ENCODE measurements at regions not wholly inside any gene's neighbourhood (a gene's known extent, or its start where the extent isn't known, plus 50 kb on each side); places are given as distances from the start of the nearest gene placed in this dataset.

- ChIA-PET POLR2A (no interaction called here), CTCF (no interaction called here)
- Histone ChIP-seq H3K9me3 (ENCODE audit: control insufficient read depth, insufficient read depth, low read depth, low read length) (no peaks in the 10 kb centered on the region), H3K4me3 (ENCODE audit: low read depth in 2 of 2, low read length in 2 of 2) (no peak overlapping the region), H3K4me1 (ENCODE audit: control insufficient read depth, insufficient read depth, low read length) (no peaks in the 10 kb centered on the region), H3K27ac (ENCODE audit: low read length) (no peak overlapping the region), H3K27me3 (ENCODE audit: control insufficient read depth, insufficient read depth, low read length) (peaks cover 17% of the 10 kb centered on the region; the same call in 1 of the 2 replicates), H3K36me3 (ENCODE audit: control insufficient read depth, insufficient read depth, low read length) (no peaks in the 10 kb centered on the region)
- no peak for TF ChIP-seq REST (IDR thresholded peaks at IDR 0.05; ENCODE audit: insufficient read depth in 1 of 2, low read depth in 2 of 2, low read length in 1 of 2)
- TF ChIP-seq, protein P1, sequence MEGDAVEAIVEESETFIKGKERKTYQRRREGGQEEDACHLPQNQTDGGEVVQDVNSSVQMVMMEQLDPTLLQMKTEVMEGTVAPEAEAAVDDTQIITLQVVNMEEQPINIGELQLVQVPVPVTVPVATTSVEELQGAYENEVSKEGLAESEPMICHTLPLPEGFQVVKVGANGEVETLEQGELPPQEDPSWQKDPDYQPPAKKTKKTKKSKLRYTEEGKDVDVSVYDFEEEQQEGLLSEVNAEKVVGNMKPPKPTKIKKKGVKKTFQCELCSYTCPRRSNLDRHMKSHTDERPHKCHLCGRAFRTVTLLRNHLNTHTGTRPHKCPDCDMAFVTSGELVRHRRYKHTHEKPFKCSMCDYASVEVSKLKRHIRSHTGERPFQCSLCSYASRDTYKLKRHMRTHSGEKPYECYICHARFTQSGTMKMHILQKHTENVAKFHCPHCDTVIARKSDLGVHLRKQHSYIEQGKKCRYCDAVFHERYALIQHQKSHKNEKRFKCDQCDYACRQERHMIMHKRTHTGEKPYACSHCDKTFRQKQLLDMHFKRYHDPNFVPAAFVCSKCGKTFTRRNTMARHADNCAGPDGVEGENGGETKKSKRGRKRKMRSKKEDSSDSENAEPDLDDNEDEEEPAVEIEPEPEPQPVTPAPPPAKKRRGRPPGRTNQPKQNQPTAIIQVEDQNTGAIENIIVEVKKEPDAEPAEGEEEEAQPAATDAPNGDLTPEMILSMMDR (IDR thresholded peaks at IDR 0.05) = no peak
- intact Hi-C loops (cut with micrococcal nuclease; ENCODE audit: unreplicated experiment) (no loop called here), in situ Hi-C loops (cut with HindIII; ENCODE audit: low pct_unique_long_range_greater_than_20kb, low sequenced_read_pairs) (no loop called here)
- ATAC-seq (no peak), DNase-seq (ENCODE audit: low read depth, low spot score) (no peak)
- BruUV-seq (replicated peaks) = no TSS peak
Observed at GRCh38 chr19:30923096-30923495, 426.1 kb downstream of the TSHZ3 start.

GRCh38 chr19:30920222-30920621, 429.0 kb downstream of the TSHZ3 start:
- Histone ChIP-seq H3K9me3 (ENCODE audit: control insufficient read depth, insufficient read depth, low read depth, low read length) (no peaks in the 10 kb centered on the region), H3K4me3 (ENCODE audit: low read depth in 2 of 2, low read length in 2 of 2) (no peak overlapping the region), H3K27ac (ENCODE audit: low read length) (no peak overlapping the region), H3K4me1 (ENCODE audit: control insufficient read depth, insufficient read depth, low read length) (no peaks in the 10 kb centered on the region), H3K27me3 (ENCODE audit: control insufficient read depth, insufficient read depth, low read length) (peaks cover 13% of the 10 kb centered on the region; the same call in 1 of the 2 replicates), H3K36me3 (ENCODE audit: control insufficient read depth, insufficient read depth, low read length) (no peaks in the 10 kb centered on the region)
- POLR2A ChIA-PET = no interaction called here
- DNase-seq (ENCODE audit: low read depth, low spot score) (no peak), ATAC-seq (no peak)
- CTCF ChIA-PET = no interaction called here
- TF ChIP-seq TCF7L2 (IDR thresholded peaks at IDR 0.05; ENCODE audit: low read depth, low read length) = no peak
- TF ChIP-seq, protein P1 (IDR thresholded peaks at IDR 0.05) = no peak
- no TSS peak for BruUV-seq (replicated peaks)
- in situ Hi-C loops (cut with HindIII; ENCODE audit: low pct_unique_long_range_greater_than_20kb, low sequenced_read_pairs) = no loop called here
- intact Hi-C loops (cut with micrococcal nuclease; ENCODE audit: unreplicated experiment) = no loop called here

DNA sequence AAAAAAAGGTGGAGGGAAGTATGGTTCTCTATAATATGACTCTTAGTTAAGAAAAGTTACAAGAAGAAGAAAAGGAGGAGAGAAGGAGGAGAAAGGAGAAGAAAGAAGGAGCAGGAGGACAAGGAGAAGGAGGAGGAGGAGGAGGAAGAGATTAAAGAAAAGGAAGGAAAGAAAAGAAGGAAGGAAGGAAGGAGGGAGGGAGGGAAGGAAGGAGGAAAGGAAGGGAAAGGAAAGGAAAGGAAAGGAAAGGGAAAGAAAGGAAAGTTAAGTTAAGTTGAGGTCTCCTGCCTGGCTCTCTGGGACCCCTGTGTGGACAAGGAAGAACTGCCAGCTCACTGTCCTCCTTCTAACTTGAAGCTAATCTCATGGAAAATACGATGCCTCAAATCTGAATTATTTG, 429.5 kb downstream of the TSHZ3 start:
- ChIA-PET POLR2A (no interaction called here), CTCF (no interaction called here)
- no peak for DNase-seq (ENCODE audit: low read depth, low spot score)
- in situ Hi-C loops (cut with HindIII; ENCODE audit: low pct_unique_long_range_greater_than_20kb, low sequenced_read_pairs) = no loop called here
- intact Hi-C loops (cut with micrococcal nuclease; ENCODE audit: unreplicated experiment) = no loop called here
- H3K4me1 ChIP-seq (ENCODE audit: control insufficient read depth, insufficient read depth, low read length) = no peaks in the 10 kb centered on the region
- no peak overlapping the region for H3K27ac ChIP-seq (ENCODE audit: low read length)
- peaks cover 13% of the 10 kb centered on the region; the same call in 1 of the 2 replicates for H3K27me3 ChIP-seq (ENCODE audit: control insufficient read depth, insufficient read depth, low read length)
- TF ChIP-seq TCF7L2 (IDR thresholded peaks at IDR 0.05; ENCODE audit: low read depth, low read length) (no peak), SIN3A (IDR thresholded peaks at IDR 0.05; ENCODE audit: borderline replicate concordance, insufficient read depth, low read depth, low read length) (no peak), POLR2AphosphoS5 (IDR thresholded peaks at IDR 0.05; ENCODE audit: low read depth, low read length) (no peak), REST (IDR thresholded peaks at IDR 0.05; ENCODE audit: insufficient read depth in 1 of 2, low read depth in 2 of 2, low read length in 1 of 2) (no peak)
- TF ChIP-seq, protein P1 (IDR thresholded peaks at IDR 0.05) = no peak
- no peaks in the 10 kb centered on the region for H3K36me3 ChIP-seq (ENCODE audit: control insufficient read depth, insufficient read depth, low read length)
- no TSS peak for BruUV-seq (replicated peaks)
- H3K4me3 ChIP-seq (ENCODE audit: low read depth in 2 of 2, low read length in 2 of 2) = no peak overlapping the region
- no peak for ATAC-seq
- no peaks in the 10 kb centered on the region for H3K9me3 ChIP-seq (ENCODE audit: control insufficient read depth, insufficient read depth, low read depth, low read length)

All from Panc1 (cell line).